ENCODE measurements at regions not wholly inside any gene's neighbourhood (a gene's known extent, or its start where the extent isn't known, plus 50 kb on each side); places are given as distances from the start of the nearest gene placed in this dataset.

DNA sequence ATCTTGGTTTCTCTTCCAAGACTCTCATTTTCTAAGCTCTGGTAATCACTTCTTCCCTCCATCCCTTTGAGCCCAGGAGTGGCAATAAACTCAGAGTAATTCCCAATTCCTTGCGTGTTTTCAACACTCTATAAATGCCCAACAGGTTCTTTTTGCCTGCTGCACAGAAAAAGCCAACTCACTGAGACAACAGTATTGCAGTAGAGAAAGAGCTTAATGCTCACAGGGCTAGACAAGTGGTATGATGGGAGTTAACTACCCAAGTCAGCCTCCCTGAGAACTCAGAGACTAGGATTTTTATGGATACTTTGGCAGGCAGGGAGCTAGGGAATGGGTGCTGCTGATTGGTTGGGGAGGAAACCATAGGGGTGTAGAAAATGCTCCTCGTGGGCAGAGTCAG lies 103.4 kb downstream of the MTNR1A start:
- H2BK15ac ChIP-seq (ENCODE audit: low read depth, low read length) = no peak overlapping the region

More for the DNA sequence above, 103.4 kb downstream of the MTNR1A start:
- no CpG with 5 or more reads among the region's 2 CpGs for WGBS, 2 experiments (ENCODE audit: extremely low coverage in 2 of 2, insufficient read length in 1 of 2)
- no TSS peak for BruUV-seq (replicated peaks)
- dilution Hi-C loops (cut with HindIII; ENCODE audit: low sequenced_read_pairs, unreplicated experiment) (no loop called here), in situ Hi-C loops (cut with MboI; ENCODE audit: low sequenced_read_pairs) (no loop called here), intact Hi-C loops (cut with micrococcal nuclease) (no loop called here)
- Histone ChIP-seq H3K9me1 (ENCODE audit: insufficient read depth, low read length) (no peaks in the 10 kb centered on the region), H3K27ac (ENCODE audit: insufficient read depth, low read length) (no peak overlapping the region), H3K27me3 (ENCODE audit: control insufficient read depth, insufficient read depth, low read length) (no peaks in the 10 kb centered on the region), H3K4me3 (ENCODE audit: insufficient read depth, low read depth, low read length) (no peak overlapping the region), H2BK120ac (ENCODE audit: low read depth, low read length) (no peak overlapping the region), H4K5ac (ENCODE audit: low read depth, low read length) (no peak overlapping the region), H3K4me1 (ENCODE audit: control insufficient read depth, insufficient read depth, low read length) (no peaks in the 10 kb centered on the region), H3K4me2 (ENCODE audit: low read depth, low read length) (no peak overlapping the region), H3K9ac (ENCODE audit: low read depth, low read length) (no peak overlapping the region), H4K8ac (ENCODE audit: low read depth in 2 of 2, low read length in 2 of 2) (no peak overlapping the region), H2AFZ (replicated peaks; ENCODE audit: low read length, poor library complexity) (no peak overlapping the region), H2AK5ac (ENCODE audit: low read depth, low read length) (no peak overlapping the region), H3K18ac (ENCODE audit: low read depth, low read length) (no peak overlapping the region), H3K56ac (ENCODE audit: extremely low read depth, insufficient read depth, low read length) (no peak overlapping the region), H2BK20ac (ENCODE audit: low read depth, low read length) (no peak overlapping the region), H2BK5ac (ENCODE audit: low read depth, low read length, poor library complexity, severe bottlenecking) (no peak overlapping the region), H3K36me3 (ENCODE audit: control insufficient read depth, insufficient read depth, low read length) (no peaks in the 10 kb centered on the region), H3K9me3 (ENCODE audit: control insufficient read depth, insufficient read depth, low read length) (peaks cover 17% of the 10 kb centered on the region), H3K4ac (ENCODE audit: low read depth, low read length) (no peak overlapping the region), H4K20me1 (ENCODE audit: insufficient read depth, low read length) (no peaks in the 10 kb centered on the region), H2AK9ac (replicated peaks; ENCODE audit: low read depth, low read length, poor library complexity) (no peak overlapping the region), H3K14ac (replicated peaks; ENCODE audit: low read depth, low read length) (no peak overlapping the region), H3K23ac (ENCODE audit: low read depth, low read length) (no peak overlapping the region), H4K91ac (ENCODE audit: insufficient read depth, low read depth, low read length) (no peak overlapping the region), H3K79me1 (ENCODE audit: low read depth in 1 of 2, low read length in 2 of 2) (no peaks in the 10 kb centered on the region)
- DNase-seq = no peak
- ChIA-PET POLR2A (ENCODE audit: unreplicated experiment) (no interaction called here), CTCF (no interaction called here)
- no peak for ATAC-seq (ENCODE audit: low read depth)
- no peak for TF ChIP-seq SMC3 (IDR thresholded peaks at IDR 0.05; ENCODE audit: low read depth, low read length)
- no peak for TF ChIP-seq RFX5 (IDR thresholded peaks at IDR 0.05; ENCODE audit: low read depth, low read length)
- TF ChIP-seq RCOR1 (IDR thresholded peaks at IDR 0.05; ENCODE audit: insufficient replicate concordance, low read length) = no peak
- no peak for TF ChIP-seq MAZ (IDR thresholded peaks at IDR 0.05; ENCODE audit: borderline replicate concordance, low read depth, low read length)
- no peak for TF ChIP-seq NFE2L2 (IDR thresholded peaks at IDR 0.05; ENCODE audit: low read depth, low read length)
- TF ChIP-seq CEBPB (IDR thresholded peaks at IDR 0.05; ENCODE audit: low read depth, low read length) = no peak
- no peak for TF ChIP-seq FOS (IDR thresholded peaks at IDR 0.05; ENCODE audit: low read depth, low read length)
- TF ChIP-seq MAFK (IDR thresholded peaks at IDR 0.05; ENCODE audit: low read depth, low read length) = no peak
- no peak for TF ChIP-seq BHLHE40 (IDR thresholded peaks at IDR 0.05; ENCODE audit: low read depth, low read length)
- TF ChIP-seq, protein P1, sequence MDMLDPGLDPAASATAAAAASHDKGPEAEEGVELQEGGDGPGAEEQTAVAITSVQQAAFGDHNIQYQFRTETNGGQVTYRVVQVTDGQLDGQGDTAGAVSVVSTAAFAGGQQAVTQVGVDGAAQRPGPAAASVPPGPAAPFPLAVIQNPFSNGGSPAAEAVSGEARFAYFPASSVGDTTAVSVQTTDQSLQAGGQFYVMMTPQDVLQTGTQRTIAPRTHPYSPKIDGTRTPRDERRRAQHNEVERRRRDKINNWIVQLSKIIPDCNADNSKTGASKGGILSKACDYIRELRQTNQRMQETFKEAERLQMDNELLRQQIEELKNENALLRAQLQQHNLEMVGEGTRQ (IDR thresholded peaks at IDR 0.05; ENCODE audit: low read depth, low read length) = no peak
- no peak for TF ChIP-seq POLR2A (IDR thresholded peaks at IDR 0.05; ENCODE audit: low read depth, low read length)
- no peak for TF ChIP-seq CHD1 (IDR thresholded peaks at IDR 0.05; ENCODE audit: low read depth, low read length)
- TF ChIP-seq, protein P2, sequence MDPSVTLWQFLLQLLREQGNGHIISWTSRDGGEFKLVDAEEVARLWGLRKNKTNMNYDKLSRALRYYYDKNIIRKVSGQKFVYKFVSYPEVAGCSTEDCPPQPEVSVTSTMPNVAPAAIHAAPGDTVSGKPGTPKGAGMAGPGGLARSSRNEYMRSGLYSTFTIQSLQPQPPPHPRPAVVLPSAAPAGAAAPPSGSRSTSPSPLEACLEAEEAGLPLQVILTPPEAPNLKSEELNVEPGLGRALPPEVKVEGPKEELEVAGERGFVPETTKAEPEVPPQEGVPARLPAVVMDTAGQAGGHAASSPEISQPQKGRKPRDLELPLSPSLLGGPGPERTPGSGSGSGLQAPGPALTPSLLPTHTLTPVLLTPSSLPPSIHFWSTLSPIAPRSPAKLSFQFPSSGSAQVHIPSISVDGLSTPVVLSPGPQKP (IDR thresholded peaks at IDR 0.05; ENCODE audit: borderline replicate concordance, low read depth, low read length) = no peak
- TF ChIP-seq MXI1 (IDR thresholded peaks at IDR 0.05; ENCODE audit: borderline replicate concordance, low read depth, low read length) = no peak
